ENCODE measurements at regions not wholly inside any gene's neighbourhood (a gene's known extent, or its start where the extent isn't known, plus 50 kb on each side); places are given as distances from the start of the nearest gene placed in this dataset.

DNA sequence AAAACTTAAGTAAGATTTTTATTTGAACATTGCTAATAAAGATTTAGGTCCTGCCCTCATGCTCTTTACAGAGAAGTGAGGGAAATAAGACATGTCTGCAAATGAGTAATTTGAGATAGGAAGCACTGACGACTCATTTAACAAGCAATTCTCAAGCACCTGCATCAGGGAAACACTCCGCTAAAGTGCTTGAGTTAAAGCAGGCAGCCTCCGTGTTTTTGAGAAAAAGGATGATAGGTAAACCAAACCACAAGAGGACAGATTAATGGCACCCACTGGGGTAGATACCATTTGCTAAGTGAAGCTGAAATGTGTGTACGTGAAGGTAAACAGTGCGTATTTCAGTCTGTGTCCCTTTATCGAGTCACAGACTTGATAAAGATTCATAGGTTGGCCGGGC lies 184.6 kb upstream of the CARD18 start:
- no peak for DNase-seq

DNA sequence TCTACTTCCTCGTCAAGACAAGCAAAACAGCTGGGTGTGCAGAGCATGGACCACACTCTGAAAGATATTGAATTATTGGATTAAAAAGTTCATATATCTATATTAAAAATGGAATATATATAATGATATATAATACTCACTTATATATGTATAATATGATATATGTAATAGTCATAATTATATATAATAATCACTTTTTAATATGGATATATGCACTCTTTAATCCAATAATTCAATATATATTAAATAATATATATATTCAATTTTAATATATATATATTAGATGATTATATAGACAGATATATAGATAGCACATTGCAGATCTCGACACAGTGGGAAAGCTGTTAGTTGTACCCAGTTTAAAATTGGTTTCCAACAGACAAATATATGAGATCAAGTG lies 182.1 kb upstream of the CARD18 start:
- DNase-seq: no peak

DNA sequence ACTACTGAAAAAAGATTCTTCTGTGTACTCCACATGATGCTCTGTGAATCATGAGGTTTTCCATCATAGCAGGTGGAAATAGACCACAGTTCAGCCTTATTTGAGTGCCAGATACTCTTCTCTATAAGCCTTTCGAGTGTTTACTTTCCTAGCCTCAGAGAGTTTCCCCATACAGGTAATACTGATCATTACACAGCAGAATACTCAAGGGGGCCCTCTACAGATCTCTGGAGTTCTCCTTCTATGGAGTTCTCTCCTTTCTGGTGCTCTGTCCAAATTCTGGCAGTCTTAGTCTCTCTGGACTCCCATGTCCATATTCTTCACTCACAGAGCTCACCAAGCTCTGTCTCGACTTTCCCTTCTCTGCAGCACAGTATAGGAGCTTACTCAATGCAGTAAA lies 175.7 kb upstream of the CARD18 start:
- DNase-seq: no peak

DNA sequence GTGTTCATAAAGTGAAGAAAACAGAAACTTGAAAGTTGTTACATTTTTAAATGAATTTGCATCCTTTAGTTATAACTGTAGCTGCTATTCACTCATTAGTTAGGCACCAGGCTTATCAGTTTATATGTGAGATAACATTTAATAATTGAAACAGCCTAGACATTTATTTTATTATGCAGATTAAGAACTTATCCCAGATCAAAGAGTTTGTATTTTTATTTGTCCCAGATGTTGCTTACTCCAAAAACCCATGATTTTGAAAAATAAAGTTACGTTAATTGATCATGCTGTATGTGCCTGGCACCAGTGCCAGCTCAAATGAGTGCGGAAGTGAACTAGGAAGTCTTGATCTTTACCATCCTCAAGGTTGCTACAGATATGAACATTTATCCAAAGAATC lies 172.7 kb upstream of the CARD18 start:
- DNase-seq: no peak

DNA sequence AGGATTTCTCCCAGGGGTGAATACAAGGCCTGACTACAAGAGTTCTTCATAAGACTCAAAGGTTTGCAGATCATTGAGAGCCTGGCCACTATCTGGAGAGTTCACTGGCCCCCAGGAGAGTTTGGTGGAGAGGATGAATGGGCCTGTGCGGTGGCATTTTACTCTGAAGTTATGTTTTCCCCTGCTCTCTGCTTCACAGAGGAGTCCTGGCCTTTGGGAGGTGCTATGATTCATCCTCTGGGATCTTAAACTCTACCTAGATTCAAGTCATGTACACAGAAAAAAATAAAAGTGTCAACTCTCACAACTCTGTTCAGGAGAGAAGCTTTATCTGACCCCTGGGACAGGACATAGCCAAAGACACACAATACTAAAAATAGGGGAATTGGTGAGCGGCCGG lies 159.1 kb upstream of the CARD18 start:
- no peak for DNase-seq

DNA sequence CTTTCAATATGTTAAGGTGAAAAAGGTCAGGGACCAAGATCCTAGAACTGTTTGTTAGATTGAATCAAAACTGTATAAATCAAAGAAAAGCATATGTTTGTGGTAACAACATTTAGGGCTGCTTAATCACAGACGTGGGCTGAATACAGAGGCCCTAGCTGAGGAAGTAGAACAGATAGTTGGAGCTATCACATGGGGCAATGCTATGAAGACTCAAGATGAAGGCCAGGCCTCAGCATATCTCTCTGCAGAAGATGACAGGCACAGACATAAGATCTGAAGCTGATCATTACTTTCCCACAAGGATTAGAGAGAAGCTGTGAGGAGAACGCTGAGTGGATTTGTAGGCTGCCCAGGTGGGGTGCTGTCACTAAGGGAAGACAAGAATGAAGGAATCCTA lies 158.6 kb upstream of the CARD18 start:
- DNase-seq: no peak

DNA sequence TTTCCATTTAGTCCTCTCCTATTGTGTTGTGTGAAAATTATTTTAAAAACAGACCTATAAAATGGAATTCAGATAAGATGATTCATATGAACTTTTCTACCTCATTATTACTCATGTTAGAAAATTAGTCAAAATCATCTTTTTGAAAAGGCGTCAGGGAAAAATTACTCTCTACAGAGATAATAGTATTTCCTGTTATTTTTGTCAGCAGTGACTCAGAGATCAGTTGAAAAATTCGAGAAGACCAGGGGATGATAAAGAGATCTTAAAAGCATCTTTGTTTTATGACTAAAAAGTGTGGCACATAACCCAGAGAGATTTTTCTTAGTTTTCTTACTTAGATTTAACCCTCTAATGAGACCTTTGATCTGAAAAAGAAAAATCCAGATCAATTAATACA lies 157.9 kb upstream of the CARD18 start:
- no peak for DNase-seq

DNA sequence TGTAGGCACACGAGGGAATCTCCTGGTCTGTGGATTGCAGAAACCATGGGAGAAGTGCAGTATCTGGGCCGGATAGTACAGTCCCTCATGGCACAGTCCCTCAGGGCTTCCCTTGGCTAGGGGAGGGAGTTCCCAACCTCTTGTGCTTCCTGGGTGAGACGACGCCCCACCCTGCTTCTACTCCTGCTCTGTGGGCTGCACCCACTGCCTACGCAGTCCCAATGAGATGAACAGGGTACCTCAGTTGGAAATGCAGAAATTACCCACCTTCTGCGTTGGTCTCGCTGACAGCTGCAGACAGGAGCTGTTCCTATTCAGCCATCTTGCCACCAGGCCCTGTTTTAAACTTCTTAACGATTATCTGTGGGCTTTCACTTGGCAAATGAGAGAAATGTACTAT lies 157.2 kb upstream of the CARD18 start:
- no peak for DNase-seq

DNA sequence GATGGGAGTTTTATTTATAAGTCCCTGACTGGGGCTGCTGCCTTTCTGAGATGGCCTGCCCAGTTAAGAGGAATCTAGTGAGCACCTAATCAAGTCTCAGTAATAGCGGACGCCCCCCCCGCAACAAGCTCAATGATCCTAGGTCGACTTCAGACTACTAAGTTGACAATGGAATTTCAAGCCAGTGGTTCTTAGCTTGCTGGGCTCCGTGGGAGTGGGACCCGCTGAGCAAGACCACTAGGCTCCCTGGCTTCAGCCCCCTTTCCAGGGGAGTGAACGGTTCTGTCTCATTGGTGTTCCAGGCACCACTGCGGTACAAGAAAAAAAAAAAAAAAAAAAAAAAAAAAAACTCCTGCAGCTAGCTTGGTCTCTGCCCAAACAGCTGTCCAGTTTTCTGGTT lies 156.8 kb upstream of the CARD18 start:
- no peak for DNase-seq

DNA sequence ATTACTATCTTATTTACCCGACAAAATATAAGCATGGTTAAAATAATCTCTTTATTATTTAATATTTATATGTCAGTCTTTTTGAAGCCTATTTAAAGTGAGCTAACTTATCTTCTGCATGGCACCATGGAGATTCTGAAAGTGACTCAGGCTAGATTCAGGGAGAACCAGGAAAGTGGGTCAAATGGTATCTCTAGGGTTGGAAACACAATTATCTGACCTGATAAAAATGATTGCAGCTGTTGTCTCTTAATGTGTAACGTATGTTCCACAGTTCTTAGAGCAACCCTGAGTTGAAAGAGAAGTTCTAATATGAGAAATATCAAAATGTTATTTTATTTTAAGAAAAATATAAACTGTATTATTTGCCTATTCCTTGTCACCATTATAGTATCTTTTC lies 143.1 kb upstream of the CARD18 start:
- no peak for DNase-seq

DNA sequence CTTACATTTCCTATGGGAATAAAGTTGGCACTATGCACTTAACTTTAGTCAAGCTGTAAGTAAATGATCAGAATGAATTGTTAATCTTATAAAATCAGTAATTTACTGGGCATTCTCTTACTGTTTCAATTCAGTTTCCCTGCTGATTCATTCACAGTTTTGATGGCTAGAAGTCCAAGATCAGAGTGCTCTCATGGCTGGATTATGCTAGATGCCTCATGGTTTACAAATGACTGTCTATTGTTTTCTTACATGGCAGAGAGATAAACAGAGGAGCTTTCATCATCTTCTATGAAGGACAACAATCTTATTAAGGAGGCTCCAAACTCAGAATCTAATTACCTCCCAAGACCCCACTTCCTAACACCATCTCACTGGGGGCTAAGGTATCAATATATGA lies 135.1 kb upstream of the CARD18 start:
- DNase-seq: no peak

DNA sequence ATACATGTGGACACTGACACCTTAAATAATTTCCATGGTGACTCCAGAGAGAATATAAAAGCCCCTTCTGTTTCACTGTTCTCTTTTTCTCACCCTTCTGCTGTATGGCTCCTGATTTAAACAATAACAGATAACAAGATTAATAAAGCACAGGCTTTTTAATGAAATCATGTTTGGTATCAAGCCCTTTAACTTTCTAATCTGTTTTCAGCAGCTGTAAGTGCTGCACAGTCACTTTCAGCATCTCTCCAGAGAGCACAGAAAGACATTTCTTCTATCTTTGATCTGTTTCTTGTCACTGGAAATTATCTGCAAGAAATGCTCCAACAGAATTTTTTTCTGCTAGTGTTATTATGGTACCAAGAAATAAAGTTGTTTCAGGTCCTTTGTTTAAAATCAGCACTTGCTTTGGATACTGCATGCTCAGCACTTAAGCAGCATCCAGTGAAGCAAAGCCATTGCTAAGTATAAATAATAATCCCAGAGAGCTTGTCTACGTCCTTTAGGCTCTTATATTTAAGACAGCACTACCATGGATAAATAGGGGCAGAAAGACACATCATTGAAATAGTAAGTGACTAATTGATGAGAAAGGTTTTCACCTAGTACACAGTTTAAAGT lies 134.2 kb upstream of the CARD18 start:
- DNase-seq: no peak

DNA sequence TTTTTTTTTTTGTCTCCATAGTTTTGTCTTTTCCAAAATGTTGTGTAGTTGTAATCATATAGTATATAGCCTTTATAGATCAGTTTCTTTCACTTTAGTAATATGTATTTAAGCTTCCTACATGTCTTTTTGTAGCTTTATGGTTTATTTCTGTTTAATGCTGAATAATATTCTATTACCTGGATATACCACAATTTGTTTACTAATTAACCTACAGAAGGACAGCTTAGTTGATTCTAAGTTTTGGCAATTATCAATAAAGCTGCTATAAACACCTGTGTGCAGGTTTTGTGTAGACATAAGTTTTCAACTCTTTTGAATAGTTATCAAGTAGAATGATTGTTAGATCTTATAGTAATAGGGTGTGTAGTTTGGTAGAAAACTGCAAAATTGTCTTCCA lies 130.3 kb upstream of the CARD18 start:
- no peak for DNase-seq

DNA sequence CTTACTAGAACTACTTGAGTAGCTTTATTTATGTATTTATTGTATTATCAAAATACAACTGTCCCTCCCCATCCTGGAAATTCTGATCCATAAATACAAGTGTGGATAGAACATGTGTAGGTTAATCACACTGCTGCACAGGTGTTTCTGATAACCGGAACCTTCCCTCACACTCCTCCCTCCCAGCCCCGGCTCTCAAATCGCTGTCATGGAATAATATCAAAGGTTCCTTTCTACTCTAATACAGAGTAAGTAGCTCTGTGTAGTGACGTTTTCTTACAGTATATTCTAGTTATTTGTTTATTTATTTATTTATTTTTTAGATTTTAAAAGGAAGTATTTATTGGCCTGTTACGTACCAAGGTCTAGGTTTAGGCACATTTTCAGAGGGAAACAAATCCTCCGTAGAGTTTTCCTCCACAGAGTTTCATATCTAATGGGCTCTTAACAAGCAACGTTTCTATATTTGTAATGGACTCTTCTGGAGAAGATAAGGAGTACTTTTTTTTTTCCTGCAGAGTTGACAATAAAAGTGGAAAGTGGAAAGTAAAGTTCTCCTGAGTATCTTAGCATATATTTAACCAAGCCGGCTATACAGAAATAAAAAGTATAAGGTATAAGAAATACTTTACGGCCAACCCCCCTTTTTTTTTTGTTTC lies 129.0 kb upstream of the CARD18 start:
- DNase-seq: no peak

DNA sequence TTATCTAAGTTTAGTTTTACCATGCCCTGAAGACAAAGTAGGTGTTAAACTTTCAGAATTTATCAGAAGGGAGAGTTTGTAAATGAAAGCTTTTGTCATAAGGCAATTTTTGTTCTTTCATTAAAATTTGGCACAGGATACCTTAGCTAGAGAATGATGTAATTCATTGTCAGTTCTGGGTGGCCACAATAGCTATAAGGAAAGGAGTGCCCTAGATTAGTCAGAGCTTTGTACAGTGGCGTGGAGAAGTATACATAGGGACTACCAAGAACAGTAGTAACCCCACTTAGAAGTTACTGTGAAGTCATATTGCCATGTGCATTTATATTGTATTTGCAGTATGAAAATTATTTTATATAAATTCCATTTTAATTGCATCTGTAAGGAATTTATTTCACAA lies 126.3 kb upstream of the CARD18 start:
- no peak for DNase-seq

DNA sequence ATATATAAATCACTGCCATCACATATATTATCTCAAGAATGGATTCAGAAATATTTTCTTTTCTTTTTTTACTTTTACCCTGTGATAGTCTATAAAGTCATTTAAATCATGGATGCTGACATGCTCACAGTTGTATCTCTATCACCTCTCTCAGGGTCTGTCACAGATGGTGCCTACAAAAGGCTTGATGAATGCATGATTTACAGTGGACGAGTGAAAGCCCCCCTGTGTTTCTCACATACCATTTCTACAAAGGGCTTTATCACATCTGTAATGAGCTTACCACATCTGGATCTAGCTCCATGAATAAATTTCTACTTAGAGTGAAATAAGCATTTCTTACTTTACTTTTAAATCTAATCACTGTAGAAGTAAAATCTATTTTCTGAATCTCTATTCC lies 121.4 kb upstream of the CARD18 start:
- DNase-seq: no peak

DNA sequence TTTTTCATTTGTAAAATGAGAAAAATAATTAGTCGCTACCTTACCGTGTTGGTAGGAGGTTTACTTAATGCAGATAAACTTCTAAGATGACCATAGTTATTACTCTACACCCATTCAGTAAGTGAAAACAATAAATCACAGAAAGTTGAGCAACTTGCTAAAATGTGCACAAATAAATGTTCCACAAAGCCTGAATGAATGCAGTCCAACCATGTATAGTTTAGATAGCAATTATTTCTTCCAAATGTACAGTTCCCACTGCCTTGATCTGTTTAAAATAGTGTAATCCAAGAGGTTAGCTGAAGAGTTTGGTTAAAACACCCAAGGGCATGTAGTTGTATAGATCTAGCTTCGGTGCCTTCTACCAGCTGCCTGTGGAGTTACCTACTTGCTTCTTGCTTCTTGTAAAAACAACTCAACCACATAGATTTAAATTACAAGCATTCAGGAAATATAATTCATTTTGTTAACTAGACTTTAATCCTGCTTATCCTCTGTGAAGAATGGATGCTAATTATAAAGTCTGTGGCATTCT lies 106.3 kb upstream of the CARD18 start:
- no peak for DNase-seq

DNA sequence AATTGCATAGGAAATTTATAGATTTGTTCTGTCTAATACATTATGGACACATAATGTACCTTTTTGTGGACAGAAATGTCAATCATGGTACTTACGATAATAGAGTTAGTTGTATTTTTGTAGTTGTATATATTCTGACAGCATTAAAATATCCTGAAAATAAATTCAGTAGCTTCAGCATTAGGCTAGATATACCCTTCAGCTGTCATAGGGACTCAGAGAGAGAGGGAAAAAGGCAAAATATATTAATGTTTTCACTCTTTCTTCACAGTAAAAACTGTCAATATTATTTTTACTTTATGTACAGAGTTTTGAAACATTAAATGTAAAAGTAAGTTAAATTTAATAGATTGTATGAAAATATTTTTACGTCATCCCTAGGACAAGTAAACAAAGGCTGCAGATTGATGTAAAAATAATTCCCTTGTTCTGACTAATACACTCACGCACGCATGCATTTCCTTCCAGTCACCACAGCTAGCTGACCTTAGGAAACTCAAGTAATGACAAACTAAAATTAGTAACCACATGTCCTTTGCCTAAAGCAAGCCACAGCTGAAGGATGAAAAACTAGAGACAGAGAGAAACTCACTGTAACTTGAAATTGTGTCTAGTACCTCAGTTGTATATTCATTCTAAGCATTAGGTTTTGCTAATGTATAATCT lies 104.7 kb upstream of the CARD18 start:
- DNase-seq: peak; percentile 54

DNA sequence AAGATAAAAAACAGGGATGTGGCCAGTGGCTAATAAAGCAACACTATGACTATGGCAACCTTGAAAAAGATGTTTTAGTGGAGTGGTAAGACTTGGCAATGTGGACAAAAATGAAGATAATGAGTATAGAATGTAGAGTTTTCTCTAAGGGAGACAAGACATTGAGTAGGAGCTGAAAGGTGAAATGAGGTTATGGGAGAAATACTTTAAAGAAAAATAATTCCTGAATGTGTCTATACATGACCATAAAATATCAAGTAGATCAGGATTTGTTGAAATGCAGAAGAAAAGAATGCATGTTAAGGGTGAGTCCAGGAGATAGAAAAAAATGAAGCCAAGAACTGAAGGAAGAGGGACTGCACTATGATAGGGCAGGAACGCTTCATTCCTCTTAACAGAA lies 101.6 kb upstream of the CARD18 start:
- DNase-seq: no peak

DNA sequence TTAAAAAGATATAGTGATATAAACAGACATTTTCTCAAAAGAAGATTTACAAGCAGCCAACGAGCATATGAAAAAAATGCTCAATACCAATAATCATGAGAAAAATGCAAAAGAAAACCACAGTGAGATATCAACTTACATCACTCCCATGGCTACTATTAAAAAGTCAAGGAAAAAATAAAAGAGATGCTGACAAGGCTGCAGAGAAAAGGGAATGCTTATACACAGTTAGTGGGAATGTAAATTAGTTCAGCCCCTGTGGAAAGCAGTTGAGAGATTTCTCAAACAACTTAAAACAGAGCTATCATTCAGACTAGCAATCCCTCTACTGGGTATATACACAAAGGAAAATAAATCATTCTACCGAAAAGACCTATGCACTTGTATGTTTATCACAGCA lies 97.1 kb upstream of the CARD18 start:
- DNase-seq: no peak

DNA sequence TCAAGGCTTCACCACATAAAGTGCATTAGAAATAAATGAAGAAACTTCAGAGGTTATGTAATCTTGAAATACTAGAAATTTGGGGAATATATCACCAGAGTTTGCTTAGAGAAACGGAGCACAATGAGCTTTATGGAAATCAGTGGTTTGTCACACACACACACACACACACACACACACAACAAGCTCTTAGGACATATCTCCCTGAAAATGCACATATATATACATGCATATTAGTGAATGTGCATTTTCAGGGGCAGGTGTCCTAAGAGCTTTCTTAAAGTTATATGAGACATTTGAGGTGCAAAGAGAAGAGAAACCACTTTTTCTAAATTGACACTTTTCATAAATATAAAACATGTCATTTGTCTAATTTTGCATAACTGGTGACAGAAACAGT lies 93.7 kb upstream of the CARD18 start:
- DNase-seq: no peak

DNA sequence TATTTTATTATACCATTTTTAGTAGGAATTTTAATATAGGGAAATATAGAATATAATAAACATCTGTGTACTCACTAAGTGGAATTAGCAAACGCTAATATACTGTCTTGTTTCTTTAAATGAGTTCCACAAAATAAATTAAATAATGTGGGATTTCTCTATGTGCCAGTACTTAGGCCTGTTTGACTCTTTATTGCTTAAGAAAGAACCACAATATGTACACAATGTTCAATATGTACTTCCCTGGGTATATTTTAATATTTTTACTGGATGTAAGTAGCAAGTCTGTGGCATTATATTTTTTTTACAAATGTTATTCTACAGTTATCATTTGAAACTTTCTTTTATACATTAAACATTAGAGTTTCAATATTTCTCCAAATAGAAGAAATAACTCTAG lies 92.5 kb upstream of the CARD18 start:
- DNase-seq: no peak

DNA sequence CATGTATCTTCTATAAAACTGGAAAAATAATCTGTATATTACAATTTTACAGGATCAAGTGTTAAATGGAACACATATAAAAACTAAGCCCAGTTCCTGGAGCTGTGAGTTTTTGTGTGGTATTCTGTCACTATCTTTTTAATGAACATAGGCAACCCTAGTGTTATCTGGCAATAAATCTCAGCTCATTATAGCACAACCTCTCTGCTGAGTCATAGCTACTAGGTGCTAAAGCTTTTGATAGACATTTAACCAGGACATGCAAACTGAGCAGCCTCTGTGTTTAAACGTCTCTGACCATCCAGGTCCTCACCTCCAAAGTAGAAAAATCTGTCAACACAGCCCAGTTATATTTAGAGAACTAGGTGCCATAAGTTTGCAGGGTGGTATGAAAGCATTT lies 91.0 kb upstream of the CARD18 start:
- DNase-seq: no peak

DNA sequence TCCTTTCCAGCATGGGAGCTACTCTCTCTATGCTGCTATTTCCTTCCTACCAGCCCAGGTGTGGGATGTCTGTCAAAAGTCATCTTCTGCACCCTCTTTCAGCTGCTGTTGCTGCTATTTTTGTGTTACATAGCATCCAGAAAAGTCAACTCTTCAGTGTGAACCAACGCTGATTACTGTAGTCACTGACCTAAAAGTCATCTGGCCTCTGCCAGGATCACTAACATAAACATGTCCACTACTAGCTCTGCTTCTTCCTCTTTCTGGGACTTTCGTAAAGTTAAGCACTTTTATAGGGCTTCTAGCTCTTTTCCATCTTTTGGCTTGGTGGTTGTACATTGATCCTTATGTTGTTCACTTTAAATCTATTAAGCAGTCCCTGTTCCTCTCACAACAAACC lies 90.2 kb upstream of the CARD18 start:
- peak; percentile 11 for DNase-seq

Data from tongue (tissue), 1 donor.